ENCODE measurements at regions not wholly inside any gene's neighbourhood (a gene's known extent, or its start where the extent isn't known, plus 50 kb on each side); places are given as distances from the start of the nearest gene placed in this dataset.
"Not testable (repeated sequence)": the region's sequence is repeated elsewhere in the genome, so short reads cannot be mapped to it uniquely, and the experiment has no call there.

GRCh38 chr15:28459279-28459678 is 73.5 kb downstream of the GOLGA8G start:
- Histone ChIP-seq H3K4me1 (ENCODE audit: insufficient read depth, low read length) (no peaks in the 10 kb centered on the region), H3K9me3 (ENCODE audit: insufficient read depth, low read depth, low read length) (no peaks in the 10 kb centered on the region), H3K4me3 (ENCODE audit: low read length) (no peak overlapping the region), H3K27me3 (ENCODE audit: insufficient read depth, low read length) (peaks cover 13% of the 10 kb centered on the region), H3K9ac (ENCODE audit: low read depth, low read length) (no peak overlapping the region), H3K27ac (ENCODE audit: low read length) (no peak overlapping the region), H3K36me3 (ENCODE audit: insufficient read depth, low read depth, low read length) (no peaks in the 10 kb centered on the region)

- not testable (repeated sequence) for H3K27ac ChIP-seq (ENCODE audit: low read length); H3K4me3 ChIP-seq (ENCODE audit: low read length); H3K4me1 ChIP-seq (ENCODE audit: insufficient read depth, low read length); H3K36me3 ChIP-seq (ENCODE audit: insufficient read depth, low read depth, low read length); H3K9me3 ChIP-seq (ENCODE audit: insufficient read depth, low read depth, low read length); H3K9ac ChIP-seq (ENCODE audit: low read depth, low read length)
- peaks cover 13% of the 10 kb centered on the region for H3K27me3 ChIP-seq (ENCODE audit: insufficient read depth, low read length)
Measured at GRCh38 chr15:28457396-28457932, 75.3 kb downstream of the GOLGA8G start.

- Histone ChIP-seq H3K9ac (ENCODE audit: low read depth, low read length) (no peak overlapping the region), H3K27ac (ENCODE audit: low read length) (no peak overlapping the region), H3K4me3 (ENCODE audit: low read length) (no peak overlapping the region), H3K27me3 (ENCODE audit: insufficient read depth, low read length) (peaks cover 13% of the 10 kb centered on the region), H3K9me3 (ENCODE audit: insufficient read depth, low read depth, low read length) (no peaks in the 10 kb centered on the region), H3K4me1 (ENCODE audit: insufficient read depth, low read length) (no peaks in the 10 kb centered on the region), H3K36me3 (ENCODE audit: insufficient read depth, low read depth, low read length) (no peaks in the 10 kb centered on the region)
Measured at GRCh38 chr15:28456476-28457395, 76.0 kb downstream of the GOLGA8G start.

- not testable (repeated sequence) for H3K9ac ChIP-seq (ENCODE audit: low read depth, low read length); H3K4me1 ChIP-seq (ENCODE audit: insufficient read depth, low read length); H3K27ac ChIP-seq (ENCODE audit: low read length); H3K36me3 ChIP-seq (ENCODE audit: insufficient read depth, low read depth, low read length); H3K4me3 ChIP-seq (ENCODE audit: low read length); H3K9me3 ChIP-seq (ENCODE audit: insufficient read depth, low read depth, low read length)
- peaks cover 13% of the 10 kb centered on the region for H3K27me3 ChIP-seq (ENCODE audit: insufficient read depth, low read length)
Measured at GRCh38 chr15:28455537-28456475, 77.0 kb downstream of the GOLGA8G start.

GRCh38 chr15:28454751-28455220 is 76.3 kb downstream of the GOLGA8F start:
- H3K9me3 ChIP-seq (ENCODE audit: insufficient read depth, low read depth, low read length); H3K36me3 ChIP-seq (ENCODE audit: insufficient read depth, low read depth, low read length); H3K9ac ChIP-seq (ENCODE audit: low read depth, low read length); H3K4me1 ChIP-seq (ENCODE audit: insufficient read depth, low read length); H3K27ac ChIP-seq (ENCODE audit: low read length): not testable (repeated sequence)
- H3K4me3 ChIP-seq (ENCODE audit: low read length) = peak overlapping the region; percentile 54; the same call in 1 of the 2 replicates
- H3K27me3 ChIP-seq (ENCODE audit: insufficient read depth, low read length) = peaks cover 13% of the 10 kb centered on the region

All from iPS-20b (cell line).